Epithelial cell of prostate (primary cell): ENCODE measurements at regions not wholly inside any gene's neighbourhood (a gene's known extent, or its start where the extent isn't known, plus 50 kb on each side); places are given as distances from the start of the nearest gene placed in this dataset.
"Not testable (repeated sequence)": the region's sequence is repeated elsewhere in the genome, so short reads cannot be mapped to it uniquely, and the experiment has no call there.

Experiments
- DNase-seq: peaks from one replicate; pipeline ENCODE4 v3.0.0-alpha.2; 2011; ENCODE audit warnings: low read depth, low spot score
- H3K27ac ChIP-seq: fragments of 450-650 bp; 2 replicates; pipeline ENCODE4 v1.5.1; 2017; ENCODE audit warnings: mild to moderate bottlenecking

GRCh38 chr2:142721015-142721414 lies 156.4 kb upstream of the KYNU start:
- no peak for DNase-seq
- H3K27ac ChIP-seq = no peak overlapping the region

DNA sequence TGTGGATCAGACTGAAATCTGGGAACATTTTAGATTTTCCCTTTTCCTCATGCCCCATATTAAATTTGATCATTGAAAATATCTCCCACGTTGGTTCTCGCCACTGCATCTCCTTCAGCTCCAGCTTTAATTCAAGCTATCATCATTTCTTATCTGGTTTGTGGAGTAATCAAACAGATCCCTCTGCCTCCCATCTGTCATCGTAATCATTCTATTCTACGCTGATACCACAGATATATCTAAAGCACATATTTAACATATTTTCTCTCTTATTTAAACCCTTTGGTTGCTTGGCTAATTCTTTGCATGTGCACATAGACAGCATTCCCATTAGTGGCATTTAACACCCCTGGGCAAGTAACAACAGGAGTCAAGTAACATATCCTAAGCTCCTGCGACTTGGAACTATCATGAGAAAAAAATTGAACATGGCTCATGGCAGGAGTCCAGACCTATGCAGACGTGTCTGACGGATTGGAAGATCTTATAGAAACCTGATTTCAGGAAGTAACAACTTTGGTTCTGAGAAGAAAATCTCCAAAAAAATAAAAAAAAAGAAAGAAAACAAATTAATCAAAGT lies 158.8 kb upstream of the KYNU start:
- H3K27ac ChIP-seq = no peak overlapping the region
- DNase-seq = no peak

- no peak overlapping the region for H3K27ac ChIP-seq
- no peak for DNase-seq
These were observed 160.8 kb upstream of the KYNU start for GRCh38 chr2:142716463-142717242.

- no peak for DNase-seq
- H3K27ac ChIP-seq = no peak overlapping the region
These were observed 162.9 kb upstream of the KYNU start for GRCh38 chr2:142714600-142714999.

- DNase-seq = no peak
- no peak overlapping the region for H3K27ac ChIP-seq
These were observed 167.1 kb upstream of the KYNU start for GRCh38 chr2:142710336-142710735.

GRCh38 chr2:142707318-142707717 lies 170.1 kb upstream of the KYNU start:
- no peak overlapping the region for H3K27ac ChIP-seq
- DNase-seq = no peak

DNA sequence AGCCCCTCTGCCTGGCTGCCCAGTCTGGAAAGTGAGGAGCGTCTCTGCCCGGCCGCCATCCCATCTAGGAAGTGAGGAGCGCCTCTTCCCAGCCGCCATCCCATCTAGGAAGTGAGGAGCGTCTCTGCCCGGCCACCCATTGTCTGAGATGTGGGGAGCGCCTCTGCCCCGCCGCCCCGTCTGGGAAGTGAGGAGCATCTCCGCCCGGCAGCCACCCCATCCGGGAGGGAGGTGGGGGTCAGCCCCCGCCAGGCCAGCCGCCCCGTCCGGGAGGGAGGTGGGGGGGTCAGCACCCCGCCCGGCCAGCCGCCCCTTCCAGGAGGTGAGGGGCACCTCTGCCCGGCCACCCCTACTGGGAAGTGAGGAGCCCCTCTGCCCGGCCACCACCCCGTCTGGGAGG lies 175.1 kb upstream of the KYNU start:
- DNase-seq, H3K27ac ChIP-seq: not testable (repeated sequence)

GRCh38 chr2:142695350-142696257 lies 181.9 kb upstream of the KYNU start:
- DNase-seq, H3K27ac ChIP-seq: not testable (repeated sequence)

DNA sequence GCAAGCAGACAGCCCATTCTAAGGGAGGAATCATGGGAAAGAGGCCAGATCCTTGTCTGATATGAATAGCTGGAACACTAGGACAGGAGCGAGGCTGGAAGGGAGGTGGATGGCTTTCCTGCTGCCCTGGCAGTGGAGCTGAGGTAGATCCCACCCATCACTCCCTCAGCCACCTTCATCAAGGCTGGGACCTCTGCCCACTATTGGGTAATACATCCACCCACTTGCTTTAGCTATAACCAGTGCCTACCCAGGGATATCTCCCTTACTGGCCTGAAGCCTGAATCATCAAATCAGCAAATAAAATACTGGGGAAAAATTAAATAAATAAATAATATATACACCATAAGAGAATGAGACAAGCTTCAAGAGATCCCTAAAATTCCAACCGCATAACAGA lies 183.2 kb upstream of the KYNU start:
- H3K27ac ChIP-seq = no peak overlapping the region
- DNase-seq = no peak

DNA sequence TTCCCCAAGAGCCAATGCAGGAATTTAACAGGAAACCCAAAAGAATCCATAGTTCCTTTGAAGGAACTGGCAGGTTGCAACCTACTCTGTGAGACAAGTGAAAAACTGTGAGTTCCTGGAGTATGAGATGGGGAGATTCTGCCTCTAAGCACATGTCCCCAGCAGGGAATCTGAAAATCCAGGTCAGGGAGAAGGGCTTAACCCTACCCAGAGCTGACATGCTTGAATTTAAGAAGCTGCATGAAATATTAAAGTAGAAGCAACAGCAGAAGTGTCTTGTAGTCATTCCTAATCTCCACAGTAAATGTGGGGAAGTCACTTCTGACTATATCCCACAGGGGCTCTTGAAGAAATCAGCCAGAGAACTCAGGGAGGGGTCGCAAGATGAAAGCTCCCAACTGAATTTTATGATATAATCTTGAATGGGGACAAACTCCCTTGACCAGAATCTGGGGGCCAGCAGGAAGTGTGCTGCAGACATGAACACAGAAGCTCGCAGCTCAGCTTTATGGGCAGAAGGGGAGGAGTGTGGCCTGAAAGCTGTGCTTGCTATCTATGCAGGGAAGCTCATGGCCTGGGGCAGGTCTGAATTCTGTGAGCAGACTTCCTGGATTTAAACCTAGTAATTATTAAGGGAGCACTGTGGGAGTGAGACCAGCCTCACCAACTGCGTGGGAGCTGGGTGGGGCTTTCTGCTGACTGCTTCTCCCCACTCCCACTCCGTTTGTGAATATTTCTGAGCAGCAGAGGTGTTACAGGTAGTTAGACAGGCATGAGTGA lies 184.1 kb upstream of the KYNU start:
- H3K27ac ChIP-seq = no peak overlapping the region
- DNase-seq = no peak

GRCh38 chr2:142688856-142689605 lies 188.4 kb upstream of the KYNU start:
- DNase-seq = no peak
- no peak overlapping the region for H3K27ac ChIP-seq

GRCh38 chr2:142687509-142687908 lies 190.0 kb upstream of the KYNU start:
- no peak overlapping the region for H3K27ac ChIP-seq
- DNase-seq = no peak

- DNase-seq = no peak
- no peak overlapping the region for H3K27ac ChIP-seq
These were observed 190.4 kb upstream of the KYNU start for GRCh38 chr2:142687075-142687474.

GRCh38 chr2:142684667-142685066 lies 192.8 kb upstream of the KYNU start:
- H3K27ac ChIP-seq = no peak overlapping the region
- DNase-seq = no peak

DNA sequence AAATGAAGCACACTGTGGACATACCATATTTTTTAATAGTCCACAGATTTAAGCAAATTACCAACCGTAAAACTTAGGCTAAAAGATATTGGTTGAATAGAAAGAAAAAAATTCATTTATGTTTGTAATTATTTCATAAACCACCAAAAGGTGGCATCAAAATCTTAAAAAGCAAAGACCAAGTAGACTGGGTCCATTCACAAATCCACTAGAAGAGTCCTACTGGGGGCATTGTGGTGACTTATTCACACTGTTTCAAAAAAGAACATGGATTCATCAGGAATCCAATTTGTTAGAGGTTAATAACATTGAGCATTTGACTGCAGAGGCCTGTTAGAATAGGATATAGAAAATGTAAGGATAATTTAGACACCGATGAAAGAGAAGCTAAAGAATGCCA lies 194.9 kb upstream of the KYNU start:
- no peak for DNase-seq
- no peak overlapping the region for H3K27ac ChIP-seq

DNA sequence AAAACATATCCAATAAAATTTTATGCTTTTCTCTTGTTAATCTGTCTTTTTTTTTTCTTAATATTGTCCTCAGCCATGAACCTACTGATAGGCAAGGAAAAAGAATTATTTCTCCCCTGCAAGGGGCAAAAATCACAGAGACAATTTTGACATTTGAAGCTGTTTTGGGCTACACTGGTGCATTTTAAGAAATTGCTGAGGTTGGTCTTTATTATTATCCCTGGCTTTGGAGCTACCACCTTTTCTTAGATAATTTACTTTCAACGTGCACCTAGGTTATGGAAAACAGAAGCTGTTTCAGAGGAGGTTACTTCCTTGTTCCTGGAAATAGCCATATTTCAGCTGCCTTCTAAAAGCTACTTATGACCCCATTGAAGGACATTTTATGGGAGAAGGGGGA lies 195.5 kb upstream of the KYNU start:
- H3K27ac ChIP-seq = no peak overlapping the region
- no peak for DNase-seq

DNA sequence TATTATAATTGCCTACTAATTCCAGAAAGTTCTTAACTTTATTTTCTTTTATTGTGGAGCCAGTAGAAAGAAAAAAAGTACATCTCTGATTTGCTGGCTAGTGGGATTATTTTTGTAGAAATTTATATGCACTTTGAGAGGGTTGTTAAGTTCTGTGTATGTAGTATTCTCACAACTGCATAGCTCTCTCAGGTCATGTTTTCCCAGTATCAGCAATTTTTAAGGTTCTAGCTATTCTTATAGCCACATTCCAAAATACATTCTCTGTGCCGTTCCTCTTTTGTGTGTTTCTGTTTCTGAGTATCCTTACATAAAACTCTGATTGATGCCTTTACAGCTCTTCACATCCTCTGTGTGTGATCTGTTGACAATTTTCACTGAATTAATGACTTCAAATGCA lies 199.3 kb upstream of the KYNU start:
- DNase-seq = no peak
- H3K27ac ChIP-seq = no peak overlapping the region

DNA sequence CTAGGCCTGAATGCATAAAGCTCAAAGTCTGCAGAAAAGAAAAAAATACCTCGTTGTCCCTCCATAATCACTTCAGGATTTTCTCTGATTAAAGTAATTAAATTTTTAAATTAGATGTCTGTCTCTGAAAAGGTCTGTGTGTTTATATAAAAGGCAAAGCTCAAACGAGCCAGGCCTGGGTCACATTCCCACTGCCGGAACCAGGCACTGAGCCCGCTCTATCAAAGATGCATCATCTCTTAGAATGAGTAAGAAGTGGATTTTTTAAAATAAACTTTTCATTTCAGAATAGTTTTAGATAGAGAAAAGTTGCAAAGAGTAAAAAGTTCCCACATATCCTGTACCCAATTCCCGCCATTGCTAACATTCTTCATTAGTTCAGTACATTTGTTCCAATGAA lies 202.1 kb upstream of the KYNU start:
- no peak for DNase-seq
- H3K27ac ChIP-seq = no peak overlapping the region

DNA sequence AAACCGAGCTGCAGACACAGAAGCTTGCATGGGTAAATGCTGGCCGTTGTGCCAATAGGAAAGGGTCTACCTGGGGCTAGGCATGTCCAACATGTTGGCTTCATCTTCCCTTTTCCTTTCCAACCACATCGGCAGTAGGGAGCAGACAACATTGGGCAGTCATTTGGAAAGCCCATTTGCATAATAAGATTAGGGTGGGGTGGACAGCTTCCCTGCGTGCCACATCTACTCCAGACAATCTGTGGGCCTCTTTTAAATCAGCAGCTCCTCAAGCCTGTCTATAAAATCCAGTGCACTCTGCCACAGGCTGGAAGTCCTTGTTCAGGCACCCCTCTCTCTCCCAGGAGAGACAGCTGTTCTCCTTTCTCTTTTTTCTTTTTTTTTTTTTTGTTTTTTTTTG lies 203.6 kb upstream of the KYNU start:
- DNase-seq = no peak
- no peak overlapping the region for H3K27ac ChIP-seq

DNA sequence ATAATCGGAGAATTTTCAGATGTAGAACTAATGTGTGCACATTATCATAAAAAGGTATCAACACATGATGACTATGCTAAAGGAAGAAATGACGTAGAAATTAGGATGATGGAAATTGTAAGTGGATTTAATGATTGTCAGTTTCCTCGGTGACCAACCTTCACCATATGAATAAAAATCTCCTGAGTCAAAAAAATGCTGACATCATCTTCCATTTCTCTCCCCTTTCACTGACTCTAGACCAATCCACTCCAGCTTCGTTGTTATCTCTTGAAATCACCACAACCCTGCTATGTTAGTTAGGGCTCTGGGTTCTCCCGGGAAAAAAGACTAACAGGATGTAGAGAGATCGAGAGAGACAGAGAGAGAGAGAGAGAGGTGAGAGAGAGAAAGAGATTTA lies 204.8 kb upstream of the KYNU start:
- DNase-seq = no peak
- no peak overlapping the region for H3K27ac ChIP-seq
